GM13977 (cell line): ENCODE measurements at regions not wholly inside any gene's neighbourhood (a gene's known extent, or its start where the extent isn't known, plus 50 kb on each side); places are given as distances from the start of the nearest gene placed in this dataset.

Experiments used
- DNase-seq: peaks from one replicate; pipeline ENCODE4 v3.0.0; 2012; ENCODE audit warnings: low spot score
- CTCF ChIP-seq: IDR thresholded peaks from 2 replicates; pipeline ENCODE4 v1.5.1; 2012; ENCODE audit warnings: mild to moderate bottlenecking, control low read depth; ENCODE audit not compliant: insufficient read depth; ENCODE audit errors: extremely low read depth, missing control alignments
- in situ Hi-C: fragments of 300-500 bp; cut with MboI; formaldehyde crosslinking; loops from one replicate; pipeline ENCODE4 v1.12.0; 2022; ENCODE audit warnings: low sequenced_read_pairs, low pct_unique_long_range_greater_than_20kb, mixed read lengths, inconsistent platforms; ENCODE audit not compliant: unreplicated experiment

- TF ChIP-seq CTCF, result no peak
- in situ Hi-C loops, result no loop called here
- DNase-seq, result no peak
These were observed 421.0 kb downstream of the LRATD1 start for GRCh38 chr2:15053542-15053941.

- peak; percentile 55 for TF ChIP-seq CTCF
- DNase-seq, result peak; percentile 23
These were observed 425.7 kb downstream of the LRATD1 start for GRCh38 chr2:15058015-15058720.

GRCh38 chr2:15058721-15059157 is 426.2 kb downstream of the LRATD1 start:
- in situ Hi-C loops, result no loop called here
- TF ChIP-seq CTCF, result no peak
- DNase-seq, result no peak

More at GRCh38 chr2:15058015-15058720, 425.7 kb downstream of the LRATD1 start:
- in situ Hi-C loops, result no loop called here

- no peak for DNase-seq
- TF ChIP-seq CTCF, result no peak
- in situ Hi-C loops, result no loop called here
These were observed 427.5 kb downstream of the LRATD1 start for GRCh38 chr2:15059870-15060512.

- no peak for DNase-seq
- no peak for TF ChIP-seq CTCF
- in situ Hi-C loops, result no loop called here
These were observed 428.8 kb downstream of the LRATD1 start for GRCh38 chr2:15061268-15061667.

GRCh38 chr2:15066138-15066537 is 433.6 kb downstream of the LRATD1 start:
- TF ChIP-seq CTCF, result no peak
- in situ Hi-C loops, result no loop called here
- DNase-seq, result no peak
